SK-N-SH (cell line): ENCODE measurements at regions not wholly inside any gene's neighbourhood (a gene's known extent, or its start where the extent isn't known, plus 50 kb on each side); places are given as distances from the start of the nearest gene placed in this dataset.

Source experiments
- EZH2phosphoT487 ChIP-seq: fragments of 200-600 bp; sonication (generic); IDR thresholded peaks from 2 replicates; pipeline ENCODE4 v1.6.1; 2017; ENCODE audit warnings: low read depth, mixed run types, mild to moderate bottlenecking, antibody characterized with exemption, moderate library complexity, borderline replicate concordance
- FOSL2 ChIP-seq: IDR thresholded peaks from 2 replicates; pipeline ENCODE4 v1.4.0; 2012; ENCODE audit warnings: low read depth, mild to moderate bottlenecking, moderate library complexity, borderline replicate concordance
- MXI1 ChIP-seq: IDR thresholded peaks from 2 replicates; pipeline ENCODE4 v1.6.1; 2012; ENCODE audit warnings: mild to moderate bottlenecking, low read depth, low read length, improper control_type of control experiment
- RFX5 ChIP-seq: IDR thresholded peaks from 2 replicates; pipeline ENCODE4 v1.6.1; 2012; ENCODE audit warnings: mild to moderate bottlenecking, improper control_type of control experiment, low read length
- TAF1 ChIP-seq: IDR thresholded peaks from 2 replicates; pipeline ENCODE4 v1.6.1; 2012; ENCODE audit warnings: low read depth, mild to moderate bottlenecking, low read length, moderate library complexity, borderline replicate concordance
- TEAD4 ChIP-seq: IDR thresholded peaks from 2 replicates; pipeline ENCODE4 v1.4.0; 2012; ENCODE audit warnings: mild to moderate bottlenecking, borderline replicate concordance; ENCODE audit not compliant: insufficient read depth
- TF ChIP-seq, protein P1 (sequence below): fragments of 200-600 bp; sonication (generic); IDR thresholded peaks from 2 replicates; pipeline ENCODE4 v1.6.1; 2017; ENCODE audit warnings: antibody characterized with exemption, mild to moderate bottlenecking, moderate library complexity
- TF ChIP-seq, protein P2 (sequence below): IDR thresholded peaks from 2 replicates; pipeline ENCODE4 v1.4.0; 2012; ENCODE audit warnings: low read depth
- TF ChIP-seq, protein P3 (sequence below): IDR thresholded peaks from 2 replicates; pipeline ENCODE4 v1.6.1; 2012; ENCODE audit warnings: mild to moderate bottlenecking, low read depth, low read length, moderate library complexity

DNA sequence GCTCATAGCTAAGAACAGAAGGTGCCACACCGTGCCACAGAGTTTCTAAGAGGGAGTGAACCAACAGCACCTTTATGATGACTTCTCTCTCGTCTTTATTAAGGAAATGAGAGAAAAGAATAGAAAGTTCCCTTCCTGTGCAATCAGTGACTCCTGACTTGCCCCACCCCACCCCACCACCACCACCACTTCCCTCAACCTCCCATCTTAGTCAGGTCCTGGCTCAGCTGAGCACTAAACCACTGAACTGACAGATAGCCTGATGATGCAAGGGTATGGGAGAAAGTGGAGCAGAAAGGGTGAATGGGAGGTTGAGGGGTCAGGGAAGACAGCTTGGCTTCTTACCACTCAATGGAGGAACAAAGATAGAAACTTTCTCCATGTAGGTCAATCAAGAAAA lies 75.2 kb upstream of the RMDN2 start:
- TF ChIP-seq, protein P1, sequence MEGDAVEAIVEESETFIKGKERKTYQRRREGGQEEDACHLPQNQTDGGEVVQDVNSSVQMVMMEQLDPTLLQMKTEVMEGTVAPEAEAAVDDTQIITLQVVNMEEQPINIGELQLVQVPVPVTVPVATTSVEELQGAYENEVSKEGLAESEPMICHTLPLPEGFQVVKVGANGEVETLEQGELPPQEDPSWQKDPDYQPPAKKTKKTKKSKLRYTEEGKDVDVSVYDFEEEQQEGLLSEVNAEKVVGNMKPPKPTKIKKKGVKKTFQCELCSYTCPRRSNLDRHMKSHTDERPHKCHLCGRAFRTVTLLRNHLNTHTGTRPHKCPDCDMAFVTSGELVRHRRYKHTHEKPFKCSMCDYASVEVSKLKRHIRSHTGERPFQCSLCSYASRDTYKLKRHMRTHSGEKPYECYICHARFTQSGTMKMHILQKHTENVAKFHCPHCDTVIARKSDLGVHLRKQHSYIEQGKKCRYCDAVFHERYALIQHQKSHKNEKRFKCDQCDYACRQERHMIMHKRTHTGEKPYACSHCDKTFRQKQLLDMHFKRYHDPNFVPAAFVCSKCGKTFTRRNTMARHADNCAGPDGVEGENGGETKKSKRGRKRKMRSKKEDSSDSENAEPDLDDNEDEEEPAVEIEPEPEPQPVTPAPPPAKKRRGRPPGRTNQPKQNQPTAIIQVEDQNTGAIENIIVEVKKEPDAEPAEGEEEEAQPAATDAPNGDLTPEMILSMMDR, result no peak
- TF ChIP-seq, protein P2, sequence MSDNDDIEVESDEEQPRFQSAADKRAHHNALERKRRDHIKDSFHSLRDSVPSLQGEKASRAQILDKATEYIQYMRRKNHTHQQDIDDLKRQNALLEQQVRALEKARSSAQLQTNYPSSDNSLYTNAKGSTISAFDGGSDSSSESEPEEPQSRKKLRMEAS, result no peak
- TF ChIP-seq, protein P3, sequence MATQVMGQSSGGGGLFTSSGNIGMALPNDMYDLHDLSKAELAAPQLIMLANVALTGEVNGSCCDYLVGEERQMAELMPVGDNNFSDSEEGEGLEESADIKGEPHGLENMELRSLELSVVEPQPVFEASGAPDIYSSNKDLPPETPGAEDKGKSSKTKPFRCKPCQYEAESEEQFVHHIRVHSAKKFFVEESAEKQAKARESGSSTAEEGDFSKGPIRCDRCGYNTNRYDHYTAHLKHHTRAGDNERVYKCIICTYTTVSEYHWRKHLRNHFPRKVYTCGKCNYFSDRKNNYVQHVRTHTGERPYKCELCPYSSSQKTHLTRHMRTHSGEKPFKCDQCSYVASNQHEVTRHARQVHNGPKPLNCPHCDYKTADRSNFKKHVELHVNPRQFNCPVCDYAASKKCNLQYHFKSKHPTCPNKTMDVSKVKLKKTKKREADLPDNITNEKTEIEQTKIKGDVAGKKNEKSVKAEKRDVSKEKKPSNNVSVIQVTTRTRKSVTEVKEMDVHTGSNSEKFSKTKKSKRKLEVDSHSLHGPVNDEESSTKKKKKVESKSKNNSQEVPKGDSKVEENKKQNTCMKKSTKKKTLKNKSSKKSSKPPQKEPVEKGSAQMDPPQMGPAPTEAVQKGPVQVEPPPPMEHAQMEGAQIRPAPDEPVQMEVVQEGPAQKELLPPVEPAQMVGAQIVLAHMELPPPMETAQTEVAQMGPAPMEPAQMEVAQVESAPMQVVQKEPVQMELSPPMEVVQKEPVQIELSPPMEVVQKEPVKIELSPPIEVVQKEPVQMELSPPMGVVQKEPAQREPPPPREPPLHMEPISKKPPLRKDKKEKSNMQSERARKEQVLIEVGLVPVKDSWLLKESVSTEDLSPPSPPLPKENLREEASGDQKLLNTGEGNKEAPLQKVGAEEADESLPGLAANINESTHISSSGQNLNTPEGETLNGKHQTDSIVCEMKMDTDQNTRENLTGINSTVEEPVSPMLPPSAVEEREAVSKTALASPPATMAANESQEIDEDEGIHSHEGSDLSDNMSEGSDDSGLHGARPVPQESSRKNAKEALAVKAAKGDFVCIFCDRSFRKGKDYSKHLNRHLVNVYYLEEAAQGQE, result no peak
- no peak for TF ChIP-seq TAF1
- TF ChIP-seq TEAD4, result no peak
- TF ChIP-seq MXI1, result no peak
- no peak for TF ChIP-seq EZH2phosphoT487
- no peak for TF ChIP-seq FOSL2
- no peak for TF ChIP-seq RFX5
